T-helper 2 cell treated with Interferon-gamma antibody and Interleukin-4, amounts not matched to agents 5 μg/mL and 100 μg/mL, for 36 hours (primary cell): ENCODE measurements at regions not wholly inside any gene's neighbourhood (a gene's known extent, or its start where the extent isn't known, plus 50 kb on each side); places are given as distances from the start of the nearest gene placed in this dataset.

ENCODE experiments used
- DNase-seq: peaks from one replicate; pipeline ENCODE4 v3.0.0; 2021; ENCODE audit warnings: low spot score
- H3K27ac Mint-ChIP-seq: one replicate; pipeline ENCODE4 v1.8.0; 2021; ENCODE audit warnings: mild to moderate bottlenecking, mixed read lengths
- H3K27me3 Mint-ChIP-seq: one replicate; pipeline ENCODE4 v1.8.0; 2021; ENCODE audit warnings: low read depth, mixed read lengths
- H3K36me3 Mint-ChIP-seq: one replicate; pipeline ENCODE4 v1.8.0; 2021; ENCODE audit warnings: low read depth, mixed read lengths
- H3K4me1 Mint-ChIP-seq: one replicate; pipeline ENCODE4 v1.8.0; 2021; ENCODE audit warnings: low read depth, mixed read lengths
- H3K4me3 Mint-ChIP-seq: one replicate; pipeline ENCODE4 v1.8.0; 2022; ENCODE audit warnings: mild to moderate bottlenecking, moderate library complexity, mixed read lengths
- H3K9me3 Mint-ChIP-seq: one replicate; pipeline ENCODE4 v1.8.0; 2021; ENCODE audit warnings: mixed read lengths

GRCh38 chr2:173680574-173680973, 284.6 kb downstream of the SP3 start:
- Mint-ChIP-seq H3K36me3 (no peaks in the 10 kb centered on the region), H3K4me1 (peaks cover 2% of the 10 kb centered on the region), H3K4me3 (no peak overlapping the region), H3K9me3 (no peaks in the 10 kb centered on the region), H3K27ac (no peak overlapping the region), H3K27me3 (no peaks in the 10 kb centered on the region)
- no peak for DNase-seq

GRCh38 chr2:173681881-173682650, 283.1 kb downstream of the SP3 start:
- Mint-ChIP-seq H3K36me3 (no peaks in the 10 kb centered on the region), H3K27me3 (no peaks in the 10 kb centered on the region), H3K27ac (no peak overlapping the region), H3K4me1 (no peaks in the 10 kb centered on the region), H3K4me3 (no peak overlapping the region), H3K9me3 (no peaks in the 10 kb centered on the region)
- DNase-seq, result no peak

GRCh38 chr2:173684896-173685459, 280.2 kb downstream of the SP3 start:
- Mint-ChIP-seq H3K4me1 (no peaks in the 10 kb centered on the region), H3K36me3 (no peaks in the 10 kb centered on the region), H3K9me3 (no peaks in the 10 kb centered on the region), H3K27me3 (no peaks in the 10 kb centered on the region), H3K27ac (no peak overlapping the region), H3K4me3 (no peak overlapping the region)
- DNase-seq, result no peak

GRCh38 chr2:173690349-173690748, 274.8 kb downstream of the SP3 start:
- H3K27ac Mint-ChIP-seq, result no peak overlapping the region
- no peaks in the 10 kb centered on the region for H3K4me1 Mint-ChIP-seq
- no peak for DNase-seq
- no peaks in the 10 kb centered on the region for H3K36me3 Mint-ChIP-seq
- peaks cover 3% of the 10 kb centered on the region for H3K27me3 Mint-ChIP-seq
- H3K4me3 Mint-ChIP-seq, result no peak overlapping the region
- no peaks in the 10 kb centered on the region for H3K9me3 Mint-ChIP-seq

- no peak overlapping the region for H3K27ac Mint-ChIP-seq
- no peaks in the 10 kb centered on the region for H3K4me1 Mint-ChIP-seq
- no peaks in the 10 kb centered on the region for H3K36me3 Mint-ChIP-seq
- H3K4me3 Mint-ChIP-seq, result no peak overlapping the region
- no peak for DNase-seq
- peaks cover 3% of the 10 kb centered on the region for H3K27me3 Mint-ChIP-seq
- H3K9me3 Mint-ChIP-seq, result no peaks in the 10 kb centered on the region
These were observed 273.1 kb downstream of the SP3 start for GRCh38 chr2:173692068-173692467.

- Mint-ChIP-seq H3K4me1 (no peaks in the 10 kb centered on the region), H3K27me3 (peaks cover 3% of the 10 kb centered on the region), H3K36me3 (no peaks in the 10 kb centered on the region), H3K9me3 (no peaks in the 10 kb centered on the region), H3K4me3 (no peak overlapping the region), H3K27ac (no peak overlapping the region)
- no peak for DNase-seq
These were observed 272.1 kb downstream of the SP3 start for GRCh38 chr2:173693044-173693589.

GRCh38 chr2:173696274-173696673, 268.9 kb downstream of the SP3 start:
- Mint-ChIP-seq H3K9me3 (no peaks in the 10 kb centered on the region), H3K27me3 (no peaks in the 10 kb centered on the region), H3K4me3 (no peak overlapping the region), H3K4me1 (no peaks in the 10 kb centered on the region), H3K36me3 (no peaks in the 10 kb centered on the region), H3K27ac (no peak overlapping the region)
- DNase-seq, result no peak

- no peak overlapping the region for H3K27ac Mint-ChIP-seq
- no peak for DNase-seq
- no peaks in the 10 kb centered on the region for H3K4me1 Mint-ChIP-seq
- no peaks in the 10 kb centered on the region for H3K36me3 Mint-ChIP-seq
- no peaks in the 10 kb centered on the region for H3K9me3 Mint-ChIP-seq
- no peaks in the 10 kb centered on the region for H3K27me3 Mint-ChIP-seq
- H3K4me3 Mint-ChIP-seq, result no peak overlapping the region
These were observed 267.2 kb downstream of the SP3 start for GRCh38 chr2:173697929-173698328.

- no peak for DNase-seq
- Mint-ChIP-seq H3K36me3 (no peaks in the 10 kb centered on the region), H3K4me1 (no peaks in the 10 kb centered on the region), H3K4me3 (no peak overlapping the region), H3K9me3 (no peaks in the 10 kb centered on the region), H3K27me3 (no peaks in the 10 kb centered on the region), H3K27ac (no peak overlapping the region)
These were observed 259.5 kb downstream of the SP3 start for GRCh38 chr2:173705656-173706055.

GRCh38 chr2:173706936-173707335, 258.2 kb downstream of the SP3 start:
- Mint-ChIP-seq H3K9me3 (no peaks in the 10 kb centered on the region), H3K4me3 (no peak overlapping the region), H3K4me1 (no peaks in the 10 kb centered on the region), H3K36me3 (no peaks in the 10 kb centered on the region), H3K27me3 (no peaks in the 10 kb centered on the region), H3K27ac (no peak overlapping the region)
- DNase-seq, result no peak

- no peaks in the 10 kb centered on the region for H3K27me3 Mint-ChIP-seq
These were observed 256.4 kb downstream of the SP3 start for GRCh38 chr2:173708806-173709205.

GRCh38 chr2:173711816-173712215, 253.4 kb downstream of the SP3 start:
- Mint-ChIP-seq H3K4me3 (no peak overlapping the region), H3K27me3 (no peaks in the 10 kb centered on the region), H3K4me1 (no peaks in the 10 kb centered on the region), H3K36me3 (no peaks in the 10 kb centered on the region), H3K27ac (no peak overlapping the region), H3K9me3 (no peaks in the 10 kb centered on the region)
- DNase-seq, result no peak

More at GRCh38 chr2:173708806-173709205, 256.4 kb downstream of the SP3 start:
- no peak for DNase-seq
- Mint-ChIP-seq H3K27ac (no peak overlapping the region), H3K4me3 (no peak overlapping the region), H3K4me1 (no peaks in the 10 kb centered on the region), H3K36me3 (no peaks in the 10 kb centered on the region), H3K9me3 (no peaks in the 10 kb centered on the region)

- peaks cover 6% of the 10 kb centered on the region for H3K27me3 Mint-ChIP-seq
- H3K27ac Mint-ChIP-seq, result no peak overlapping the region
- H3K4me1 Mint-ChIP-seq, result no peaks in the 10 kb centered on the region
- H3K9me3 Mint-ChIP-seq, result no peaks in the 10 kb centered on the region
- H3K4me3 Mint-ChIP-seq, result no peak overlapping the region
- H3K36me3 Mint-ChIP-seq, result no peaks in the 10 kb centered on the region
- no peak for DNase-seq
These were observed 251.1 kb downstream of the SP3 start for GRCh38 chr2:173713904-173714555.

GRCh38 chr2:173715441-173715840, 249.7 kb downstream of the SP3 start:
- H3K36me3 Mint-ChIP-seq, result no peaks in the 10 kb centered on the region
- H3K27ac Mint-ChIP-seq, result no peak overlapping the region
- H3K27me3 Mint-ChIP-seq, result peaks cover 8% of the 10 kb centered on the region
- DNase-seq, result no peak
- H3K9me3 Mint-ChIP-seq, result no peaks in the 10 kb centered on the region
- no peaks in the 10 kb centered on the region for H3K4me1 Mint-ChIP-seq
- H3K4me3 Mint-ChIP-seq, result no peak overlapping the region
